Right cardiac atrium (tissue), 5 donors: ENCODE measurements at regions not wholly inside any gene's neighbourhood (a gene's known extent, or its start where the extent isn't known, plus 50 kb on each side); places are given as distances from the start of the nearest gene placed in this dataset.

Experiments used
- ATAC-seq, 2 donors: fragments of 200-7000 bp; cut with Tn5 transposase; one replicate each; pipeline versions ENCODE4 v1.8.0 to v1.9.1; 2020; ENCODE audit warnings: moderate library complexity in 2 of 2, mild to moderate bottlenecking in 1 of 2
- DNase-seq, 3 donors: peaks; one replicate each; pipeline ENCODE4 v3.0.0-alpha.2; 2020
- H3K27ac ChIP-seq: one replicate; pipeline ENCODE4 v1.5.1; 2013; ENCODE audit warnings: mild to moderate bottlenecking, low read length, control low read depth, moderate library complexity
- H3K27me3 ChIP-seq: one replicate; pipeline ENCODE4 v1.6.1; 2013; ENCODE audit not compliant: control insufficient read depth, insufficient read depth
- H3K4me1 ChIP-seq: one replicate; pipeline ENCODE4 v1.6.1; 2013; ENCODE audit warnings: low read length; ENCODE audit not compliant: control insufficient read depth, insufficient read depth
- H3K4me3 ChIP-seq: one replicate; pipeline ENCODE4 v1.5.1; 2013; ENCODE audit warnings: low read length, control low read depth
- H3K9me3 ChIP-seq: one replicate; pipeline ENCODE4 v1.6.1; 2013; ENCODE audit warnings: low read length; ENCODE audit not compliant: control insufficient read depth
- WGBS: extraction: QIAGEN DNeasy Blood & Tissue Kit; methylation state at CpG from one replicate; pipeline ENCODE4 v1.1.7; 2013; 5-methylcytosine and 5-hydroxymethylcytosine counted together
- intact Hi-C, 4 donors: fragments of 100-400 bp; cut with DNase I; formaldehyde crosslinking; loops; one replicate each; pipeline versions ENCODE4 v1.11.0 to v1.14.0; 2022 to 2023
- donor health status: healthy with polysubstance abuse.
- donor health status: DM: no; HTN: yes; CAD: no.
- donor health status: DM: no; HTN: no; CAD: no.
- donor health status: DM: no; HTN: yes; CAD: no; lungs with severe emphysema.
- donor health status: DM: yes; HTN: yes; CAD: no.

DNA sequence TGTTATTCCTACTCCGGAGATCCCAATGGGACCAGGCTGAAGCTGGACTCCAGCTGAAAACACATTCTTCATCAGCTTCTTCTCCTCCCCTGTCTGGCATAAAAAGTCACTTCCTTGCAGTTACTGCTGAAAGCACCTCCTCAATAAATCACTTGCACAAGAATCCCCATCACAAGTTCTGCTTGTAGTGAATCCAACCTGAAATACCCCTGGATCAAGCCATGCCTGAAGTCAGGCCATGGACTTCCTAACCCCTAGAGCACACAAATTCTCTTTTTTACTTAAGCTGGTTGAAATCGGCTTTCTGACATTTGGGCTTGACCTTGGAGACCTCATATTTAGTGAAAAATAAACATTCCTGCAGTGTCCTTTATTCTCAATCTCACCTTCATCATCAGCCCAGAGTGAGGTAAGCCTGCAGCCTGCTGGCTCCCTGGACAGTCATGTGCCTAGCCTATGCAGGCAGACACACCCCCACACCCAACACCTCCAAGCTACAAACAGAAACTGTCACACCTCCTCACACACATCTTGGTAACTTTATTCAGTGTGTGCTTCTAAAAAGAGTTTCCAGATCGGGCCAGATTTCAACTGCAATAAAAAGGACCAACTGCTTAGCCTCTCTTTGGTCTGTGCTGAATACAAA lies 51.5 kb upstream of the PTPRT start:
- H3K27ac ChIP-seq: no peak overlapping the region
- no peaks in the 10 kb centered on the region for H3K9me3 ChIP-seq
- DNase-seq (no peak), ATAC-seq (no peak)
- 63% methylated on average over 3 of the region's 3 CpGs for WGBS
- H3K4me1 ChIP-seq: no peaks in the 10 kb centered on the region
- intact Hi-C loops: no loop called here
- H3K27me3 ChIP-seq: no peaks in the 10 kb centered on the region
- no peak overlapping the region for H3K4me3 ChIP-seq
